CD8-positive, alpha-beta memory T cell (primary cell): ENCODE measurements at regions not wholly inside any gene's neighbourhood (a gene's known extent, or its start where the extent isn't known, plus 50 kb on each side); places are given as distances from the start of the nearest gene placed in this dataset.

ENCODE experiments used
- CTCF ChIA-PET: fragments of 350-600 bp; sonication (Branson Sonifier 250); formaldehyde crosslinking; loops from one replicate; lab custom pipeline; 2021; ENCODE audit warnings: antibody characterized with exemption; lab: Charles Lee
- POLR2A ChIA-PET: fragments of 350-600 bp; sonication (Branson Sonifier 250); formaldehyde crosslinking; loops from one replicate; lab custom pipeline; 2021; ENCODE audit warnings: antibody characterized with exemption; lab: Charles Lee
- DNase-seq, 5 donors: peaks; one replicate each; pipeline versions ENCODE4 v3.0.0 to v3.0.0-alpha.2; 2020 to 2022; ENCODE audit warnings: mixed read lengths in 1 of 5
- H3K27ac ChIP-seq: one replicate; pipeline ENCODE4 v1.7.0; 2013; ENCODE audit warnings: low read depth, mild to moderate bottlenecking, low read length, moderate library complexity
- H3K27me3 ChIP-seq: 2 replicates; pipeline ENCODE4 v1.7.0; 2013; ENCODE audit warnings: low read length, mild to moderate bottlenecking; ENCODE audit not compliant: insufficient read depth, poor library complexity, severe bottlenecking
- H3K36me3 ChIP-seq: 2 replicates; pipeline ENCODE4 v1.7.0; 2013; ENCODE audit warnings: mild to moderate bottlenecking, low read length, moderate library complexity; ENCODE audit not compliant: insufficient read depth
- H3K4me1 ChIP-seq: 2 replicates; pipeline ENCODE4 v1.7.0; 2013; ENCODE audit warnings: mild to moderate bottlenecking, low read length, moderate library complexity; ENCODE audit not compliant: insufficient read depth
- H3K4me3 ChIP-seq: 2 replicates; pipeline ENCODE4 v1.7.0; 2013; ENCODE audit warnings: mild to moderate bottlenecking, low read length
- H3K9me3 ChIP-seq: 2 replicates; pipeline ENCODE4 v1.7.0; 2013; ENCODE audit warnings: mild to moderate bottlenecking, low read length
- H3K27ac Mint-ChIP-seq, 8 donors: one replicate each; pipeline ENCODE4 v1.8.0; 2020 to 2021; ENCODE audit warnings: mixed read lengths in 8 of 8, mild to moderate bottlenecking in 6 of 8, inconsistent platforms in 3 of 8, moderate library complexity in 3 of 8
- H3K27me3 Mint-ChIP-seq, 2 donors: one replicate each; pipeline ENCODE4 v1.8.0; 2020 to 2021; ENCODE audit warnings: mixed read lengths in 2 of 2, mild to moderate bottlenecking in 1 of 2, moderate library complexity in 1 of 2
- H3K36me3 Mint-ChIP-seq, 3 donors: one replicate each; pipeline ENCODE4 v1.8.0; 2020 to 2021; ENCODE audit warnings: mixed read lengths in 3 of 3, inconsistent platforms in 1 of 3, mild to moderate bottlenecking in 1 of 3
- H3K4me1 Mint-ChIP-seq, 3 donors: one replicate each; pipeline ENCODE4 v1.8.0; 2020 to 2021; ENCODE audit warnings: mixed read lengths in 3 of 3, inconsistent platforms in 1 of 3, mild to moderate bottlenecking in 1 of 3
- H3K4me3 Mint-ChIP-seq, 7 donors: one replicate each; pipeline ENCODE4 v1.8.0; 2020 to 2021; ENCODE audit warnings: mixed read lengths in 7 of 7, mild to moderate bottlenecking in 6 of 7, moderate library complexity in 4 of 7, inconsistent platforms in 2 of 7
- H3K9me3 Mint-ChIP-seq, 5 donors: one replicate each; pipeline ENCODE4 v1.8.0; 2020 to 2022; ENCODE audit warnings: mixed read lengths in 5 of 5, mild to moderate bottlenecking in 3 of 5, moderate library complexity in 2 of 5, inconsistent platforms in 1 of 5

DNA sequence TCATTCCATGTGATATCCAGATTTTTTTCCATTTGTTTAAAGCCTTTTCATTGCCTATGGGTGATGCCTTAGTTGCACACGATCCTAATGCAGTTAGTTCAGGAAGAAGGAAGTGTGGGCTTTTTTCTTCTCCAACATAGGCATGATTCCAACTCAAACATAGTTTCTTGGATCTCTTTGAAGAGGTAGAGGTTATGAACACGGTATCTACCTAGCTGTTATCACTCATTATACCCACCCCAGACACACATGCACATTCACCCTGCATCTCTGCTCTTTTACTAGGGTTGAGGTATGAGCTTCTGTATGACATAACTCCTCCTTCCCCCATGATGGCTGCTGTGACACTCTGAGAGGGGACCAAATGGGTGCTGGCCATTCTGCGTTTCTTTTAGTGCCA is 122.1 kb upstream of the ZNF648 start:
- H3K9me3 ChIP-seq, result no peaks in the 10 kb centered on the region
- CTCF ChIA-PET, result interaction anchor here (1.4 kb wide), 1 partner anchor 40 kb away, joined by 5 read pairs; no protein-coding TSS in a partner anchor
- no peak overlapping the region for H3K27ac ChIP-seq
- Mint-ChIP-seq H3K9me3 (no peaks in the 10 kb centered on the region), H3K27me3 (peaks cover 5 to 35% of the 10 kb centered on the region in 2 donors), H3K4me1 (no peaks in the 10 kb centered on the region), H3K4me3 (no peak overlapping the region), H3K36me3 (no peaks in the 10 kb centered on the region), H3K27ac (no peak overlapping the region)
- no peak for DNase-seq
- H3K27me3 ChIP-seq, result no peaks in the 10 kb centered on the region
- POLR2A ChIA-PET, result no interaction called here
- H3K36me3 ChIP-seq, result no peaks in the 10 kb centered on the region
- no peaks in the 10 kb centered on the region for H3K4me1 ChIP-seq
- no peak overlapping the region for H3K4me3 ChIP-seq

DNA sequence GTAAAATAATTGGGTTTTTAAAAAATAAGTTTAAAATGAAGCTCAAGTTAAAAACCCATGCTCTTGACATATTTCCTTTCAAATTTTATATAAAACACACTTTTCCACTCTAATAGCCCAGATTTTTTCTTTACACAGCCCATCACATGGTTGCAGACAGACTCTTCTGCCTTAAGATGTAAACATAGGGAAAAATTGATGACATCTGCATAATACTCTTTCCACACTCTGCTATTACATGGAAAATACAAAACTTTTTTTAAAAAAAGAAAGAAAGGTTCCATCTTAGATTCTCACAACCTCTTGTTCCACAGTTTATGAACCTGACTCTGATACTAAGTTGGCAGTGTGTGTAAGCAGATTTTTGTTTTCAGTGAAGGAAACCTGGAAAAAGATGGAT is 120.8 kb upstream of the ZNF648 start:
- DNase-seq, result no peak
- Histone ChIP-seq H3K36me3 (no peaks in the 10 kb centered on the region), H3K4me3 (no peak overlapping the region), H3K27me3 (no peaks in the 10 kb centered on the region), H3K9me3 (no peaks in the 10 kb centered on the region), H3K27ac (no peak overlapping the region), H3K4me1 (no peaks in the 10 kb centered on the region)
- CTCF ChIA-PET, result interaction anchor here (1.2 kb wide), 1 partner anchor 214 kb away, joined by 4 read pairs; no protein-coding TSS in a partner anchor
- POLR2A ChIA-PET, result no interaction called here
- no peaks in the 10 kb centered on the region for H3K4me1 Mint-ChIP-seq
- no peaks in the 10 kb centered on the region for H3K36me3 Mint-ChIP-seq
- peaks cover 0 to 1% (median 0%) of the 10 kb centered on the region in 5 donors for H3K9me3 Mint-ChIP-seq
- H3K27ac Mint-ChIP-seq, result no peak overlapping the region
- no peak overlapping the region for H3K4me3 Mint-ChIP-seq
- H3K27me3 Mint-ChIP-seq, result peaks cover 8 to 36% of the 10 kb centered on the region in 2 donors

GRCh38 chr1:182181167-182181572 is 119.7 kb upstream of the ZNF648 start:
- Mint-ChIP-seq H3K4me3 (no peak overlapping the region), H3K27me3 (peaks cover 10 to 41% of the 10 kb centered on the region in 2 donors), H3K36me3 (no peaks in the 10 kb centered on the region), H3K9me3 (peaks cover 0 to 3% (median 0%) of the 10 kb centered on the region in 5 donors), H3K4me1 (no peaks in the 10 kb centered on the region), H3K27ac (no peak overlapping the region)
- H3K4me1 ChIP-seq, result no peaks in the 10 kb centered on the region
- ChIA-PET CTCF (no interaction called here), POLR2A (no interaction called here)
- no peaks in the 10 kb centered on the region for H3K9me3 ChIP-seq
- DNase-seq, result no peak
- no peak overlapping the region for H3K4me3 ChIP-seq
- no peaks in the 10 kb centered on the region for H3K27me3 ChIP-seq
- no peaks in the 10 kb centered on the region for H3K36me3 ChIP-seq
- H3K27ac ChIP-seq, result no peak overlapping the region

DNA sequence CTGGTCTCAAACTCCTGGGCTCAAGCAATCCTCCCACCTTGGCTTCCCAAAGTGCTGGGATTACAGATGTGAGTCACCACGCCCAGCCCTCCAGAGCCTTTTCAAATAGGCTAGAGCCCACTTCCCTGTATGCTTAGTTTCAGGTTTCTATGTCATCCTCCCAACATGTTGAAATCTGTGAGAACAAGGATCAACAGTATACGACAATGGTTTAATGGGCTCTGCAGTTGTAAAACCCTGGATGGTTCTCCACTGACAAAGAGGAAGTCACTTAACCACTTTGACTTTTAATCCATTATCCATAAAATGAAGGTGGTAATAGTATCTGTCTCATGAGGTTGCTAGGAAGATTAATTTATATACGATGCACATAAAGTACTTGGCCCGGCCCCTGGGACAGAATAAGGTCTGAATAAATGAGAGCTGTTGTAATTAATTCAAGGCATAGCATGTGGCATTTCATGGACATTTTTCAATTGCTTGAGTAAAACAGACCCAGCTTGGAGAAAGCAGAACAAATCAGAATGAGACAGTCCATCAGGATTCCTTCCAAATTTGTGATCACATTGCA is 113.9 kb upstream of the ZNF648 start:
- no peak overlapping the region for H3K27ac ChIP-seq
- no peaks in the 10 kb centered on the region for H3K9me3 ChIP-seq
- POLR2A ChIA-PET, result no interaction called here
- no peaks in the 10 kb centered on the region for H3K36me3 ChIP-seq
- no peak overlapping the region for H3K4me3 ChIP-seq
- Mint-ChIP-seq H3K4me1 (no peaks in the 10 kb centered on the region), H3K36me3 (no peaks in the 10 kb centered on the region), H3K27ac (no peak overlapping the region), H3K4me3 (no peak overlapping the region), H3K9me3 (peaks cover 0 to 3% (median 0%) of the 10 kb centered on the region in 5 donors), H3K27me3 (peaks cover 6 to 21% of the 10 kb centered on the region in 2 donors)
- no peaks in the 10 kb centered on the region for H3K4me1 ChIP-seq
- H3K27me3 ChIP-seq, result no peaks in the 10 kb centered on the region
- no peak for DNase-seq
- CTCF ChIA-PET, result no interaction called here

DNA sequence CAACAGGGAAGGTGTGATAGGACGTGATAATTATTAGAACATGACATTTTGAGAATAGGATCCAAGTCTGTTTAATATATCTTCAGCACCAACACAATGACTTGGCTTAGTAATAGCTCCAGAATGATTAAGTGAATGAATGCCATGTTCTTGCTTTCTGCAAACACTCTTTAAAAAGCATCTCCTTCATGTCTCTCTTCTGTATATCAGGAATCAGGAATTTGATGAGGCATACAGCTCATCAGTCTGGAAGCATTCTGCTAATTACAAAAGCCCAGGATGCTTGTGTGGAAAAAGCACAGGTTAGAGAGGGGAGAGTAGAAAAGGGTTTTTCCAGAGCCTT is 113.0 kb upstream of the ZNF648 start:
- ChIA-PET CTCF (interaction anchor here (0.7 kb wide), 1 partner anchor 114 kb away, joined by 3 read pairs; no protein-coding TSS in a partner anchor), POLR2A (no interaction called here)
- no peaks in the 10 kb centered on the region for H3K9me3 ChIP-seq
- H3K4me1 Mint-ChIP-seq, result no peaks in the 10 kb centered on the region
- H3K4me3 ChIP-seq, result no peak overlapping the region
- no peak overlapping the region for H3K27ac ChIP-seq
- peaks cover 6 to 14% of the 10 kb centered on the region in 2 donors for H3K27me3 Mint-ChIP-seq
- no peaks in the 10 kb centered on the region for H3K27me3 ChIP-seq
- H3K4me3 Mint-ChIP-seq, result no peak overlapping the region
- H3K36me3 Mint-ChIP-seq, result no peaks in the 10 kb centered on the region
- H3K36me3 ChIP-seq, result no peaks in the 10 kb centered on the region
- no peak for DNase-seq
- H3K27ac Mint-ChIP-seq, result peak overlapping the region in 1 of 8 donors; percentile 44
- H3K4me1 ChIP-seq, result no peaks in the 10 kb centered on the region
- H3K9me3 Mint-ChIP-seq, result peaks cover 0 to 3% (median 0%) of the 10 kb centered on the region in 5 donors

GRCh38 chr1:182173808-182174512 is 112.4 kb upstream of the ZNF648 start:
- Histone ChIP-seq H3K4me3 (no peak overlapping the region), H3K27me3 (no peaks in the 10 kb centered on the region), H3K27ac (no peak overlapping the region), H3K36me3 (no peaks in the 10 kb centered on the region), H3K4me1 (no peaks in the 10 kb centered on the region), H3K9me3 (no peaks in the 10 kb centered on the region)
- no peaks in the 10 kb centered on the region for H3K36me3 Mint-ChIP-seq
- ChIA-PET CTCF (interaction anchor here (0.7 kb wide), 1 partner anchor 115 kb away, joined by 3 read pairs; no protein-coding TSS in a partner anchor), POLR2A (no interaction called here)
- DNase-seq, result no peak
- peaks cover 6 to 12% of the 10 kb centered on the region in 2 donors for H3K27me3 Mint-ChIP-seq
- H3K27ac Mint-ChIP-seq, result peak overlapping the region in 1 of 8 donors; percentile 44
- H3K4me3 Mint-ChIP-seq, result no peak overlapping the region
- H3K9me3 Mint-ChIP-seq, result peaks cover 0 to 3% (median 0%) of the 10 kb centered on the region in 5 donors
- no peaks in the 10 kb centered on the region for H3K4me1 Mint-ChIP-seq

DNA sequence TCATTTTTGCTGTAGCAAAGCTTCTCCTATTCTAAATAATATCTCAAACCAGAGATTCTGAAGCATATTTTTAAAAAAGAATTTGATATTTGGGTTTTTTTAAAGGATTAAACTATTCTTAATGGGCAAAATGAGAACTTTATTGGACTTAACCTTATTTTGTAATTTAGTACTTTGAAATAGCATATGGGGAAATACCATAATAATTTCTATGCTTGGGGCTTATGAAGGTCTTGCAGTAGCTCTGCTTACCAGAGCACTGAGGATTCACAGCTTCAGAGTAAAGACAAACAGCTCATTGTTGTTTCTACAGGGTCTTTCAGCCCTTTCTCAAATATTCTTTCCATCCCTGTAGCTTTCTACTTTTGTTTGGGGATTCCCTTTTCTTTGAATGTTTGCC is 111.2 kb upstream of the ZNF648 start:
- no peaks in the 10 kb centered on the region for H3K27me3 ChIP-seq
- no peak overlapping the region for H3K27ac ChIP-seq
- H3K9me3 ChIP-seq, result no peaks in the 10 kb centered on the region
- no peaks in the 10 kb centered on the region for H3K4me1 ChIP-seq
- no peak overlapping the region for H3K4me3 ChIP-seq
- ChIA-PET POLR2A (no interaction called here), CTCF (interaction anchor here (1.6 kb wide), 1 partner anchor 30 kb away, joined by 7 read pairs; no protein-coding TSS in a partner anchor)
- DNase-seq, result no peak
- no peaks in the 10 kb centered on the region for H3K36me3 ChIP-seq
- peaks cover 3 to 8% of the 10 kb centered on the region in 2 donors for H3K27me3 Mint-ChIP-seq
- H3K9me3 Mint-ChIP-seq, result peaks cover 0 to 3% (median 0%) of the 10 kb centered on the region in 5 donors
- no peak overlapping the region for H3K27ac Mint-ChIP-seq
- H3K4me1 Mint-ChIP-seq, result no peaks in the 10 kb centered on the region
- H3K36me3 Mint-ChIP-seq, result no peaks in the 10 kb centered on the region
- H3K4me3 Mint-ChIP-seq, result no peak overlapping the region

- DNase-seq, result no peak
Measured at GRCh38 chr1:182170891-182171461, 109.5 kb upstream of the ZNF648 start.

More at GRCh38 chr1:182170891-182171461, 109.5 kb upstream of the ZNF648 start:
- H3K4me3 ChIP-seq, result no peak overlapping the region
- H3K9me3 ChIP-seq, result no peaks in the 10 kb centered on the region
- CTCF ChIA-PET, result no interaction called here
- H3K9me3 Mint-ChIP-seq, result no peaks in the 10 kb centered on the region
- no peaks in the 10 kb centered on the region for H3K36me3 ChIP-seq
- peak overlapping the region in 1 of 8 donors; percentile 48 for H3K27ac Mint-ChIP-seq
- H3K4me3 Mint-ChIP-seq, result no peak overlapping the region
- H3K27ac ChIP-seq, result peak overlapping the region; percentile 19
- peaks cover 0 to 4% of the 10 kb centered on the region in 2 donors for H3K27me3 Mint-ChIP-seq
- no peaks in the 10 kb centered on the region for H3K4me1 ChIP-seq
- POLR2A ChIA-PET, result no interaction called here
- no peaks in the 10 kb centered on the region for H3K36me3 Mint-ChIP-seq
- H3K4me1 Mint-ChIP-seq, result no peaks in the 10 kb centered on the region
- no peaks in the 10 kb centered on the region for H3K27me3 ChIP-seq
